Right hindlimb (tissue), 1 donor: ENCODE measurements at regions not wholly inside any gene's neighbourhood (a gene's known extent, or its start where the extent isn't known, plus 50 kb on each side); places are given as distances from the start of the nearest gene placed in this dataset.
A peak's percentile ranks its signal among the peaks of the same experiment; 100 is the strongest.

ENCODE experiments used
- DNase-seq: peaks from one replicate; pipeline ENCODE4 v3.0.0-alpha.2; 2018

DNA sequence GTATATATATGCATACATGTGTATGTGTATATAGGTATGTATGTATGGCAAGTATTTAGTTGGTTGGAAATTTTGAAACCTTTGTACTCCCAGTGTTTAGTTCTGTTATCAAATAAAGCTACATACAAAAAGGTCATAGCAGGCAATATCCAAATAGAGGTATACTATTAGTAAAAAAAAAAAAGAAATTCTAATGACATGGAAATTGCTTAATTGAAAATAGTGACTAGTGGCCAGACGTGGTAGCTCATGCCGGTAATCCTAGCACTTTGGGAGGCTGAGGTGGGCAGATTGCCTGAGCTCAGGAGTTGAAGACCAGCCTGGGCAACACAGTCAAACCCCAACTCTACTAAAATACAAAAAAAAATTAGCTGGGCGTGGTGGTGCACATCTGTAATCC lies 351.6 kb upstream of the NR5A2 start:
- no peak for DNase-seq

DNA sequence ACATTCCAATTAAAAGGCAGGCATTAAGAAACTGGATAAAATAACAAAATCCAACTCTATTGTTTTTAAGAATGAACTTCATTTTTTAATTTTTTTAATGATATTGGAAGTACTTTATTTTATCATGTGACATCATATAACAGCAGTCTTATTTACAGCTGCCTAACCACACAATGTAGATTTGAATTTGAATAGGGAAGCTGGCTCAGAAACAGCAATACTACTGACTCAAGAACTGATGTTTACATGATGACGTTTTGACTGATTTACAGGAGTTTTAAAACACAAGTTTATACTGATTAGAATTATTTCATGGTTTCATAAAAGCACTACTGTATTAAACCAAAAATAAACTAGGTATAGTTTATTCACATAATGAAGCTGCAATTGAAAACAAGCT lies 348.7 kb upstream of the NR5A2 start:
- DNase-seq = no peak

DNA sequence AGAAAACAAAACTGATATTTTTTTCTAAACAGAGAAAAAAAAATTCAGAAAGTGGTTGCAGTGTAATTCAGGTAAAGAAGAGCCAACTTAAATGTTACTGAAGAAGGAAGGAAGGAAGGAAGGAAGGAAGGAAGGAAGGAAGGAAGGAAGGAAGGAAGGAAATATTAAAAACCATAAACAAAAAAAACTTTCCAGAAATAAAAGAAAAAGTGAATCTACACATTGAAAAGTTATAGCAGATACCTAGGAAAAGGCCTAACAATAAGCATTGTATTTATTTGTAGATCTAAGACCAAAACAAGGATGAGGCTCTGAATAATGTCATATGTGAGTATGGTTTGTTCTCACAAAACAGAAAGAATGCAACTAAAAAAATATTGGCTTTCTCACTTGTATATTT lies 345.4 kb upstream of the NR5A2 start:
- DNase-seq = no peak

DNA sequence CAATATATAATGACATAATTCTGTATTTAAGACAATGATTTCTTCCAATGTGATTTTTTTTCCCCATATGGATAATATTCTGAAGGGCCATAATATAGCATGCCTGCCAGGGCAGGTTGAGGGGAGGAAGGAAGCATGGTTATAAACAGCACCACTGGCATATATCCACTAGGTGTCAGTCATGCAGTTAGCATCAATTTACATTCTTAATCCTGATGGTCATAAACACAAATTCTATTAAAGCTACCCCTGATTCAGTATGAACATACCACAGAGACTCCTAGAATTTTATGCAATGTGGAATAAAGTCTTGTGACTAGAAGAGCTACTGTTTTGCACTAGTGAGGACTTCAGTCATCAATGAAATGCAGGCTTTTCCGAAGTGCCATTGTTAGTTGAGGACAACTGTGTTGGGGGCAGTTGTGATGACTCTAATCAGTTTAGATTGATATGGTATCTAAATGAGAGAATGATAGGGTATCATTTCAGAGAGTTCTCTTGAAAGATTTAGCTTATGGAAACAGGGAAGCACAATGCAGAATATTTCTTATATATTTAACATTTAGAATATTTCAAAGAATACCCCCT lies 342.7 kb upstream of the NR5A2 start:
- DNase-seq = peak; percentile 20

DNA sequence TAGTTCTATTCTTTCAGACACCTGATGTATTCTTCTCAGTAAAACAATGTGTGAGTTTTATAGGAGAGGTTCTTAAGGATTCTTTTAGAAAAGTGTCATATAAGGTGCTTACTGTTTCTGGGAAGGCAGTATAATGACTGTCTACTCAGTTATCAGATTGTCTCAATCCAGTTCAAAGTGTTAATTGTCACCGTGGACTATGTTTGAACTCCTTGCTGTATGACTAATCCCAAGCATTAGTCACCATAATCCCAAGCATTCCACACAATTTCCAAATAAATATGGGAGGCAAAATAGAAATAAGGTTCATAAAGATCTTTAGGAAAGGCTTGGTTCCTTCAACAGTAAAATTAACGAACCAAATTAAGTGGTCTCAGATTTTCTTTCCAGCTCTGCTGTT lies 342.1 kb upstream of the NR5A2 start:
- no peak for DNase-seq

DNA sequence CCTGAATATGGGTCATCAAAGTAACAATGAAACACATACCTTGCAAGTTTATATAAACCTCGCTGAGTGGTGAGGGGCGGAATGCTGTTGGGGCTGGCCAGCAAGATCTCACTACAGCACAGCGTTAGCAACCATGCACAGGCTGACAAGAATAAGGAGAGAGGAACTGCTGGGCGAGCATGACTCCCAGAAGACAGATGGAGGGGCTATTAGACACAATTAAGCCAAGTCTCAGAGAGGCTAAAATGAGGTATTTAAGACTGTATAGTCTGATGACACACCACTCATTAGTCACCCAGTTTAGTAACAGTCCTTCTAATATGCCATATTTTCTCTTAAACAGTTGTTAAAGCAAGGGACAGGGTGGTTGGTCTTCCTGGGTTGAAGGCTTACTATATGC lies 340.2 kb upstream of the NR5A2 start:
- no peak for DNase-seq

DNA sequence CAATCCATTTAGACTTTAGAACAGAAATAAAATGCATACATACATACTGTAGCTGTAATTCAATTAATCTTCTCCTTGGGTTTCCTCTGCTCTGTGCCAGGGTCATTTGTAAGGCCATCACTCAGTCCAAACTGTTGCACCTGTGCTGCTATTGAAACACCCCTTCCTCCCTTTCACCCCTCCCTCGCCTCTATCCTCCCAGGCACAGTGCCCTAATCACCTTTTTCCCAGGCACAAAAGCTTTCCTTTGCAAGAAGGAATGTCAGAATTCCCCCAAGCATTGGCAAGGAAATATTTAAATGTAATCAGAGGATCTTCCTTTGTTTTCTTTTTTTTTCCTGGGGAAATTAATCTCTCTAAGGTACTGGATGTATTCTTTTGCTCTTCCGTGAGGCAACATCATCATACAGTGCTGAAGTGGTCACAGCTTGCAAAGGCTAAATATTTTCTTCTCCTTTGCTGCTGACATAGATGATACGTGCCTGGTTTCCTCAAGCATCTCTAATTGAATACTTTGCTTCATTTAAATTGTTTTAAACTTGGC lies 339.3 kb upstream of the NR5A2 start:
- no peak for DNase-seq

DNA sequence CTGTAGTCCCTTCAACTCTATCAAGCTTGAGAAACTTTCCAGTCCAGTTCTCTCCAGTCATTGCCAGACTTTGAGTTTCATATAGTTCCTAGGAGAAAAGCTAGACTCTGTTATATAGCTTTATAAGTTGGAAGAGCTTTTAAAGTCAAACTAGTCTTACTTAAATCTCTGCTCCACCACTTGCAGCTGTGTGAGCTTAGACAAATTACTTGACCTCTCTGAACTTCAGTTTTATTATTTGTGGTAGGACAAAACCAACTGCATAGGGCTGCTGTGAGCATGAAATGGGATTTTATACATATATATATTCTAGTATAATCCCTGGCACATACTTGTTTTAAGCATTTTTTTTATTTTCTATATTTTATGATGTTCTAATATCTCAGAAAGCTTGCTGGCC lies 338.7 kb upstream of the NR5A2 start:
- no peak for DNase-seq

DNA sequence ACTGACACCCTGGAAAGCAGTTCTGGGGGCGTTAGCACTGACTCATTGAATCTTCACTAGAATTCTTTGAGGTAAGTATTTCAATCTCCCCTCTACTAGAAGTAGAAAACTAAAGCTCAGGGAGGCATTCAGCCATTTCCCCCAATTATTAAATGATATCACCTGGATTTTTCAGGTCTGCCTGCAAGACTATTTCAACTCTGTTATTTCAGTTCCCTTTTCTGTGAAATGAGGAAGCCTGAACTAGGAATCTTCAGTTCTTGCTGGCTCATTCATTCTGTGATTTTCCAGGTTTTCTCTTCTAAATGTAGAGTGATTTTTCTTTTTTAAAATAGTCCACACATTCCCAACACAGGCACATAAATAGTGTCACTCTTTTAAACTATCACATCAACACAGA lies 337.0 kb upstream of the NR5A2 start:
- no peak for DNase-seq

DNA sequence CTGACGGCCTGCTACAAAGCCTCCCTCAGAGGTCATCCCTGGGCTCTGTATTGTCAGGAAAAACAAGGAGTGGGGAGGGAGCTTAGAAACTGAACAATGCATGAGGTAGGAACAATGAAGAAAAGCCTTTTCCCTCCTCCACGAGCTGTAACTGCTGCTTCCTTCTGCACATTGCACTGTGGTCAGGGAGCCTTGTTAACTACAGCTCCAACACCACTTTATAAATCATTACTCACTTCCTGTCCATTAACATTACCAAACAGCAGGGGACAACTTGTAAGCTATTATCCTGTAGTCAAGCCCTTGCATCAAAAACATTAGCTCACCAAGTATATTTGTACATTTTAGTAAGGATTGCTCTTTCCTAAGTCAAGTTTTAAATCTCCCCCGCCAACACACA lies 336.0 kb upstream of the NR5A2 start:
- no peak for DNase-seq

DNA sequence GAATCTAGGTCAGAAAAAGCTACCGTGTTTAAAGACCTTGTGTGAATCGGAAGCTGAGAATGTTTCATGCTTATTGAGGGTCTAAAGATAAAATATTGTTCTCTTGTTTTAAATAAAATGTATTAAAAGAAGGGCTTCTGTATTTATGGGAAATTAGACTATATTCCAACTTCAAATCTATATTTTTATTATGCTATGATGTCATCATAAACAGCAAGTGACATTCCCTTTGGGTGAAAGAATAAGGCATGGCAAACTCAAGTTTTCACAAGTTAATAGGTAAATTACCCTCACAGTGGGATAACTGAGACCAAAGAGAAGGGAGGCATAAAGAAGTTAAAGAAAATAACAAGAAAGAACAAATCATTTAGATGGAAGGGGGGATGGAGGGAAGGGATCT lies 333.8 kb upstream of the NR5A2 start:
- no peak for DNase-seq

DNA sequence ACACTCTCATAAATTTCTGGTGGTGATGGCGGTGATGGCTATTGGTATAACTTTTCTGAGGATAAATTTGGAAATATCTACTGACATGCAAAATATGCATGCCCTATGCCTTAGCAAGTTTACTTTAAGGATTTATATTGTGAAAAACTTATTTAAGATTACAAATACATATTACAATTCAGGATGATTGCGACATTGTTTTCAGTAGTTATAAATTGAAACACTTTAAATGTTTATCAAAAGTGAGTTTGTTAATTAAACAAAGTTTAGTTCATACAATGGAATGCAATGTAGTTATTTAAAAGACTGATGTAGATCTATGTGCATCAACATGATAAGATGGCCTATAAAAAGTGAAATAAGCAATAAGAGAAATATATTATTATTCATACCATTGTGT lies 331.3 kb upstream of the NR5A2 start:
- no peak for DNase-seq

DNA sequence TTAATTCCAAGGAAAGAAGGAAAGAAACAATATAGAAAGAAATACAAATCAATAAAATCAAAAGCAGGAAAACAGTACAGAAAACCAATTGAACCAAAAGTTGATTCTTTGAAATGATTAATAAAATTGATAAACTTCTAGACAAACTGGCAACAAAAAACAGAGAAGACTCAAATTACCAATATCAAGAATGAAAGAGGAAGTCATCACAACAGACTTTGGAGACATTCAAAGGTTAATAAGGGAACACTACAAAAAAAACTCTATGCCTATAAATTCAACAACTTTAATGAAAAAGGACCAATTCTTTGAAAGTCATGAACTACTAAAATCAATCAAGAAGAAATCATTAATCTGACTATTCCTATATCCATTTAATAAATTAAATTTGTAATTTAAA lies 329.3 kb upstream of the NR5A2 start:
- DNase-seq = no peak

DNA sequence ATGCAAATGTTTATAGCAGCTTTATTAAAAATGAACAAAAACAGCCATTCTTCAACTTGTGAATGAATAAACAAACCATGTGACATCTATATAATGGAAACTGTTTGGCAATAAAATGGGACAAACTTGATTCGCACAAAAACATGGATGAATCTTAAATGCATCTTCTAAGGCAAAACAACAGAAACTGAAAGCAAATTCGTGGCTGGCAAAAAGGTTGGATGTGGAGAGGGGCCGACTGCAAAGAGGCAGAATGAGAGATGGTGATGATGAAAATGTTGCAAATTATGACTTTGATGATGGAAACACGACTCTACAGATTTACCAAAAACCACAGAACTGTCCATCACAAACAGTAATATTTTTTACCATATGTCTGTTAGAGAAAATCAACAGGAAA lies 327.0 kb upstream of the NR5A2 start:
- DNase-seq = no peak

DNA sequence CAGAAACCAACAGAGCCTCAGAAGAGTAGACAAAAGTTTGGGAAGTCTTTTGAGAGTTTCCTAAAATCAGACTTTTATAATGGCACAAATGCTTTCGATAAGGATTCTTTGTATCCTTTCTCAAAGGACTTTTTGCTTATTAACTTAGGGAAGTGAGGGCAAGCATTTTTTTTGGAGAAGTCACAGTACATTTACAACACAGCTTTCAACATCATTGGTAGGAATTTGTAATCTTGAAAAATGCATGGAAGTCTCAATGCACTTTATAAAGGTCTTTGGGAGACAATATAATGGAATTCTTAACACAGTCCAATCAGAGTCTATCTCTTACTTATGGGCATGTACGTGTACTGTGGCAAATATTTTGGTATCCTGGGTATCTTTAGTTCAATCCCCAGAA lies 325.8 kb upstream of the NR5A2 start:
- DNase-seq = no peak

DNA sequence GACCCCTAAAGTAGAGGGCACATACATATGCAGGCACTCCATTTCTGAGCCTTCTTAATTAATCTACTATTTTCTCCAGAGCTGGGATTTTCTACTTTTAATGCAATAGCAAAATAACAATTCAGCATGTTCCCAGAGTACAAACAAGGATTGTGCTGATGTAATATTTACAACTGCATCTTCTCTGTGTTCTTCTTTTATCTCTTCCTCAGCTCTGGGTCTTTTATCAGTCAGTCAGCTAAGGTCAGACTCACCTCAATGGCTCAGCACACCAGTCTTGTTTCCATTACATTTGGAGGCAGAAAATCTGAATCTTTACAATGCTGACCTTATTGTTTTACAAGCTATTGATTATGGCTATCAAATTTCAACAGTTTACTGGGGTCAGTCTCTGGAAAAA lies 323.3 kb upstream of the NR5A2 start:
- no peak for DNase-seq

DNA sequence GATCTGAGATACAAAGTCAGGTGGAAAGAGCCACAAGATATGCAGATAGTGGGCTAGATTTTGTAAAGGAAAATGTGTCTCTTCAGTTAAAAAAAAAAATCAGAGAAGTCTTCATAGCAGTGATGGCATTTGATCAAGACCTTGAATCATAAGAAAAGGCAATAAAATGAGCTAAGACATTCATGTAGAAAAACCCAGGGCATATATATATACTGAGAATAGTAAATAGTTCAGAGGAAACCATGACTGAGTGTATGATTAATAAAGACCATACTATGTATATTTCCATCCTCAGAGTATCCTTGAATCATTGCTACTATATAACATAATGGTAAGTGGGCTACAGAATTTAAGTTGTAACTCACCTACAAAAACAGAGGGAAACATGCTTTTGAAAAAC lies 321.7 kb upstream of the NR5A2 start:
- no peak for DNase-seq

DNA sequence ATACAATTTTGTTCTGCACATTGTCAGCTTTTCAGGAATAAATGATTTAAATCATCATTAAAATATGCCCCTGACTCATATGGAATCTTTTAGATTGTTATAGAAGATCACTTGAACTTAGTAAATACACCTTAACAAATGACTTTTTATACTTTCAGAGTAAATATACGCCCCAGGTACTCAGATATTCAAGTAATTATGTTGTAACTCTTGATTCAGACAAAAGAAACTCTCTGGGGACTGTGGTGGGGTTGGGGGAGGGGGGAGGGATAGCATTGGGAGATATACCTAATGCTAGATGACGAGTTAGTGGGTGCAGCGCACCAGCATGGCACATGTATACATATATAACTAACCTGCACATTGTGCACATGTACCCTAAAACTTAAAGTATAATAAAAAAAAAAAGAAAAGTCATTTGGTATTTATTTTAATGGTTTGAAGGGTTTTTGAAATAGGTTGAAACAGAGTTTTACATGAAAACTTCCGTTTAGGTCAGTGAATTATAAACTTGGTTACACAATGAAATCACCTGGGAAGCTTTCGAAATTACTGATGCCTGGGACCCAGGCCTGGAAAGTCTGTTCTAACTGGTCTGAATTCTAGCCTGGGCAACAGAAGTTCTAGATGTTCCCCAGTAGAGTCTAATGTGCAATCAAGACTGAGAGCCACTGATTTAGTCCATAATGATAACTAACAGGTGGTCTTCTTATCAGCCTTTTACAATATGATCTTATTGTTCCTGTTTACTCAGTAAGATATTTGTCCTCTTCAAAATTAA lies 320.5 kb upstream of the NR5A2 start:
- DNase-seq = no peak

DNA sequence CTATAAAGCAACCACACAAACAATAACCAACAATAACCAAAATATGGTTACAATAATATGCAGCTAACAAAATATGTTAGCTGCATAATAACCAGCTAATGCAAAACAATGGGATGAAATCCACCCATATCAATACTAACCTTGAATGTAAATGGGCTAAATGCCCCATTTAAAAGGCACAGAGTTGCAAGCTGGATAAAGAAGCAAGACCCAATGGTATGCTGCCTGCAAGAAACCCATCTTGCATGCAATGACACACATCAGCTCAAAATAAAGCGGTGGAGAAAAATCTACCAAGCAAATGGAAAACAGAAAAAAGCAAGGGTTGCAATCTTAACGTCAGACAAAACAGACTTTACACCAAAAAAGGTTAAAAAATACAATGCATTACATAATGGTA lies 316.5 kb upstream of the NR5A2 start:
- DNase-seq = no peak

DNA sequence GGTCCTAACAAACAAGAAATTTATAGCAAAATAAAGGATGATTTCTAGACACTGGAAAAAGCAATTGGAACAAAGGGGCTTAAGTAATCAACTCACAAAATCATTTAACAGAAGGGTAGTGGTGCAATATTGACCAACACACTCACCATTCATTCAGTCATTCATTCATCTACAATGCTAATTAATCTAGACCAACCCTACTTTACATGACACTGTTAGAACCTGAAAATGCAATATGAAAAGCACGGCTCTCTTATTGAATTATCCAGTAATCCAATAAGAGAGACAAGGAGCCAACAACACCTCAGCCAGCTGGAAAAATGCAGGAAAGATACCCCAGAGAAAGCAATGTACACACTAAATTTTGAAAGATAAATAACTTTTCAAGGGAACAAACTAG lies 310.8 kb upstream of the NR5A2 start:
- no peak for DNase-seq

DNA sequence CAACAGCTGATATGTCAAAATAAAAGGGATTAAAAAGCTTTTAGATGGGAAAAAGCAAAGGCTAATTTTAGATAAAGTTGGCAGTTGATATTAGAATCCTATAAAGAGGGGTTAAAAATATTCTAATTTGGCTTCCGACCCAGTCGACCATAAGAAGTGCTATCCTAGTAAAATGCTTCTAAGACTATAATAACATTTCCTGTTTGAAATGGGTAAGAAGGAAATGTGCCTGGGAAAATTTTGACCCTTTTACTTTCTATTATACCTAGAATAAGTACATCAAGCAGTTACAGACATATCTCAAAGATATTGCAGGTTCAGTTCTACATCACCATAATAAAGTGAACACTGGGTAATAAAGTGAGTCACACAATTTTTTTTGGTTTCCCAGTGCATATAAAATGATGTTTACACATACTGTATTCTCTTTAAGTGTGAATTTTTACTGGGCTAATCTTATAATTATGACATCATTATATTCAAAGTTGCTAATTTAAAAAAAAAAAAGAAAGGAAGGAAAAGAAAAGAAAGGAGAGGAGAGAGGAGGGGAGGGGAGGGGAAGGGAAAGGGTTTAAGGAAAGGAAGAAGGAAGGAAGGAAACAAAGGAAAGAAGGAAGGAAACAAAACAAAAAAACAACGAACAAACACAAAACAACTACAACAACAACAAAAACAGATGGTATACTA lies 308.2 kb upstream of the NR5A2 start:
- no peak for DNase-seq

DNA sequence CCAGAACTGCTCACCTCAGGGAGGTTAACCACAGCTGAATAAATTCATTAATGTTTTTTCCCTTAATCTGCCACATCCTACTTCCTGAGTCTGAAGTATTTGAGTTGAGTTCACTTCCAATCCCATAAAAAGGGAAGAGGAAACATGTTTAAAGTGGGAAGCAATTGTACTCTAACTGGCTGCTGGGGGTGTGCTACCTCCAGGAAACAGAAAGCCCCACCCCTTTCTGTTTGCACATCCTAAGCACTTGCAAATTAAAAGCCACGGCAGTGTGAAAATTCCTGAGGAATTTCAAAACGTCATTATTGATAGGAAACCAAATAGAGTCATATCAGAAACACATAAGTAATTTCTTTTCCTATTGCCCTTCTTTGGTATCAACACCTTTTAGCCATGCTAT lies 307.0 kb upstream of the NR5A2 start:
- no peak for DNase-seq

DNA sequence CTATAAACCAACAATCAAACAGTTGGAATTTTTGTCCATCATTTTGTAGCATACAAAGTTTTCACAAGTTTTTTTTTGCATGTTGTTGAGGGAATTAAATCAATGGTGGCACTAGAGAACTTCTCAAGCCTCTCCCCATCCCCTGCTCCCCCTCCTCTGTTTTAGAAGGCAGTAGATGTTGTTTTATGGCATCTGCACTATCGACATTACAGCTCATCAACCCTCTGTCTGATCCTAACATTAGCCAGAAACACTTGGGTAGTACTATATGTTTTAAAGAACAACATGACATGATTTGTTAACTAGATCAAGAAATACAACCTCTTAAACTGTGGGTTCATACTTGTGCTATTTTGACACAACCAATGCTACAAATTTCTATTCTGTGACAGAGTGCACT lies 306.5 kb upstream of the NR5A2 start:
- no peak for DNase-seq

DNA sequence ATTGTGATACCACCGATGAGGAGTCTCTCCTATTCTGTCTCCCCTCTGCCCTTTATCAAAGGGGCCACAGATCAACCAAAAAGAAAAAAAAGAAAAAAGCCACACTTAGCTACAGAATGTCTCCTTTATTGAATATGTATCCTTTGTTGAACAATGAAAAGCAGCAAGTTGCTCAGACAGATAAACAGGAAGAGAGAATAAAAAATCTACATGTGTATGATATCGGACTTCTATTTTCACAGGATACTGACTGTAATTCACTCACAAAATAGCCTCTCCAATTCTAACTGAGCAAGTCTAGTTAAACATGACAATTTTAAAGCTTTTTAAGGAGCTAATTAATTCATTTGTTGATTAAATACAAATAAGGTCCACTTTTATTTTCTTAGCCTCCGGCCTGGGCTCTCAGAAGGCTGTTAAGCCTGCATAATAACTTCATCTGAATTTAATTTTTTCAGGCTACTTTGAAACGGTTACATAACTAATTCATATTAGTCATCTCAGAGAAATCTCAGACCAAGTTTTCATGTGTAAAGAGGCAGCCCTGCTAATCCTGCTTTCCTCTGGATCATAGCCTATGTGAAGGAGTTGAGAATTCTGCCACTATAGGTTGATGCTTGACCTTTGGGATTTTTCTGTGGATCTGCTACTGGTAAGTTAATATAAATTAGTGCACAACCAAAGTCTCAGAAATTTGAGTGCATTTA lies 304.1 kb upstream of the NR5A2 start:
- DNase-seq = no peak
